ENCODE measurements at regions not wholly inside any gene's neighbourhood (a gene's known extent, or its start where the extent isn't known, plus 50 kb on each side); places are given as distances from the start of the nearest gene placed in this dataset.

DNA sequence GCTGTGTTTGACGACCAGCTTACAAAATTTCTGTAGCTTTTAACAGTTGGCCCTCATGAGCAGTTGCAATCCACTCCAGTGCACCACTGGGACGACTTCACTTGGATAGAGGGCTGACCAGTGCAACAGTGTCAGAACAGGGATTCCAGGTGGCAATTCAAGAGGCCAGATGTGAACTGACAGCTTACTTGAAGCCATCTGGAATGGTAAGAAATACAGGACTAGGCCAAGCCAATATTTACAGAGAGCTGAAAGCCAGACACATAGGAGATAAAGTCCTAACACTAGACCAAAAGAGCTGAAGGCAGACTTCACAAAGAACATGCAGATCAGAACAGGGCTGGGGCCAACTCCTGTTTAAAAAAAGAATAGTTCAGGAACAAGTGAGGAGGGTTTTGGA lies 93.5 kb upstream of the NFIA start:
- TF ChIP-seq, protein P1, sequence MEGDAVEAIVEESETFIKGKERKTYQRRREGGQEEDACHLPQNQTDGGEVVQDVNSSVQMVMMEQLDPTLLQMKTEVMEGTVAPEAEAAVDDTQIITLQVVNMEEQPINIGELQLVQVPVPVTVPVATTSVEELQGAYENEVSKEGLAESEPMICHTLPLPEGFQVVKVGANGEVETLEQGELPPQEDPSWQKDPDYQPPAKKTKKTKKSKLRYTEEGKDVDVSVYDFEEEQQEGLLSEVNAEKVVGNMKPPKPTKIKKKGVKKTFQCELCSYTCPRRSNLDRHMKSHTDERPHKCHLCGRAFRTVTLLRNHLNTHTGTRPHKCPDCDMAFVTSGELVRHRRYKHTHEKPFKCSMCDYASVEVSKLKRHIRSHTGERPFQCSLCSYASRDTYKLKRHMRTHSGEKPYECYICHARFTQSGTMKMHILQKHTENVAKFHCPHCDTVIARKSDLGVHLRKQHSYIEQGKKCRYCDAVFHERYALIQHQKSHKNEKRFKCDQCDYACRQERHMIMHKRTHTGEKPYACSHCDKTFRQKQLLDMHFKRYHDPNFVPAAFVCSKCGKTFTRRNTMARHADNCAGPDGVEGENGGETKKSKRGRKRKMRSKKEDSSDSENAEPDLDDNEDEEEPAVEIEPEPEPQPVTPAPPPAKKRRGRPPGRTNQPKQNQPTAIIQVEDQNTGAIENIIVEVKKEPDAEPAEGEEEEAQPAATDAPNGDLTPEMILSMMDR (conservative IDR thresholded peaks at IDR 0.05 in 1 of 2, IDR thresholded peaks at IDR 0.05 in 1 of 2; ENCODE audit: low read depth in 1 of 2, low read length in 2 of 2) = no peak
- TF ChIP-seq EZH2 (IDR thresholded peaks at IDR 0.05; ENCODE audit: low read length, missing control alignments) = no peak

Data from fibroblast of lung (primary cell).